ENCODE measurements at regions not wholly inside any gene's neighbourhood (a gene's known extent, or its start where the extent isn't known, plus 50 kb on each side); places are given as distances from the start of the nearest gene placed in this dataset.

DNA sequence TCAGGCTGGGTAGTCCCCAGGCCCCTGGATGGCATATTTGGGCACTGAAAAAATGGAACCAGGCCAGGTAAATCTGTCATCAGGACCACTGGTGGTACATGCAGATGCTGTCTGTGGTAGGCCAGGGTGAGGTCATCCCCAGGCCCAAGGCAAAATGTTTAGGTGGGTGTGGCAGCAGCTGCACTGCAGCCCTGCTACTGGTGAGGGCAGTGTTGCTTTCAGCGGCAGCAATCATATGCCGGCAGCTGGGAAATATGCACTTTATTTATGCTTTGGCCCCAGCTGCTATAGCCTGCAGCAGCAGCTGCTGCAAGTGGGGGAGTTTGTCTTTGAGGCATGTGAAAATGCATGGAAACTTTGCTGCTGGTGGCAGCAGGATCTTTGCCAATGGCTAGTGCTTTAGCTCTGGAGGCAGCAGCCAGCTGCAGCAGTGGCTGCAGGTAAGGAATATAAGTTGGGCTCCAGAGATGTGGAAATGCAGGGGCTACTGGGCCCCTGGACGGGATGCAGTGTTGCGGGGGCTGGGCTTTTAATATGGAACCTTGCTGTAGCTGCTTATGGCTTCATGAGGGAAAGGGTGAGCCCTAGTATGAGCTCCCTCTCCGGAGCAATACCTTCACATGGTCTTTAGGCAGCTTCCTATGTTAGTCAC, 365.7 kb upstream of the CADM1 start:
- peak; percentile 48 for DNase-seq

DNA sequence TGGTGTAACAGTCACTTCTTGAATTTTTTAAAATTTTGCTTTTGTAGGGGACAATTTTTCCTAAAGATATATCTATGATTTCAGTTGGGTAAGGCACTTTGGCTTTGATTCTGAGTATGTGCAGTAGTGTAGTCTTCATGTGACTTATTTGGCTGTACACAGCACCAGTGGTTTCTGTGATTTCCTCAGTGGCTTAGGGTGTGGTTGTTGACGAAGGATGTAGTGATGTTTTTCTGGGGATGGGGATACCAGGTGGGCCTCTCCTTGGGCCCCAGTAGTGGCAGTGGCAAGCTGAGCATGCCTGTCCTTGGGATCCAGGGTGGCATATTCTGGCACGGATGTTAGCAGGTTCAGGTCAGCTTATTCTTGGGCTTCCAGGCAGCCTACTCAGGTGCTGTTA, 364.9 kb upstream of the CADM1 start:
- DNase-seq = no peak

DNA sequence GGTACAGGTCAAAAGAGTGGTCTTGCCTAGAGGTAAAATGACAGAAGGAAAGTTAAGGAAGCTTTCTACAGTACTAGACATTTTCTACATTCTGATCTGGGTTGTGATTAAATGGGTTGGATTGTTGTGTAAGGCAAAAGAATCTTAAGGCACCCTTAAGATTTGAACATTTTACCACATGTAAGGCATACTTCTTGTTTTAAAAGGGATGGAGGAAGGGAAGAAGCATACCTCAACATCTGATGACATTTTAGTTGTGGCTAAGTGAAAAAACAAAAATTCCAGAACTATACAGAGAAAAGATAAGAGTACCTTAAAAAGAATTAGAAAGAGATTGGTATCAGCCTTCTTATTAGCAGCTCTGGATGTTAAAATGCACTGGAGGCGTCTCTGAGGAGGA, 356.0 kb upstream of the CADM1 start:
- no peak for DNase-seq

DNA sequence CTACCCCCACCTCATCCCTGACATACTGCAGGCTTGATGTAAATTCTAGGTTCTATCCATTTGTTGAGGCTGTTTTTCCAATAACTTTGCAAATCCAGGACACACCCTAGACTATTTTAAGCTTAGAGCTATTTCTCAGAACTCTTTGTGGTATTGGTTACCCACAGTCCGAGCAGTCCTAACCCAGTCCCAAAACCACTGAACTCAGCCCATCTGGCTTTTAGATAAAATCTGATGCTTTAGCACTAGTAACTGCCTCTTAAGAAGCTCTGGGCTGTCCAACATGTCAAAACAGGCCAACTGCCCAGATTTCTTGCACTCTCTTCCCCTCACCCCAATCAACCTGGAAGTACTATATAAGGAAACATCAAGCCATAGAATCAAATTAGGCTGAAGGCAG, 344.4 kb upstream of the CADM1 start:
- no peak for DNase-seq

DNA sequence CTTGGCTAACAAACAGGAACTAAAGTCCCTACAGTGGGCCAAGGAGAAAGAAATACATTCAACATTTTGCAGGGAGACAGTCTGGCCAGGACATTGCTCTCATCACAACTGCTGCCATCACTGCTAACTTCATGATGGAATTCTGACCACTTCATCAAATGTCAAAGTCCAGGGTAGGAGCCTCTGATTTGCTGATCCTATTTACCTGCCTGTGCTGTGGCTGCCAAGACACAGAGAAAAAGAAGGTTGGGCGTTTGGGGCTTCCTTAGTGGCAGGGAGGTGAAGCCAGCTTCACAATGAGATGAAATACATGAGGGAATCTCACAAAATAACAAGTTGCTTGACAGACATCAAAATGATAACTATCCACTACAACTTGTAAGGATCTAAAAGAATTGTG, 343.9 kb upstream of the CADM1 start:
- DNase-seq = no peak

DNA sequence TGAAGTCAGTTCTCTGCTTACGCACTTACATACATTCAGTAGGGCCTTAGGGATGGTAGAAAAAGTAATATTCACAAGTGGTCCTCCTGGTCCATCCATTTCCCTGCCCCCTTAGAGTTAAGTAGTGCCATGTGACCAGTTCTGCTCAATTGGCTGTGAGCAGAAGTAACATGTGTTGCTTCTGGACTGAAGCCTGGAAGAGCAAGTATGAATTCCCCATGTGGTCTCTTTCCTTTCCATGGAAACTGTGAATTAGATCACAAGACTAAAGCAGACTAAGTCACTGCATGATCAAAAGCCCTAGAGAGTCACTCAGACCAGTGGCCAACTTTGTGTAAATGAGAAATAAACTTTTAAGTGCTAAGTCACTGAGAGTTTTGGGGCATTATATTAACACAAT, 341.7 kb upstream of the CADM1 start:
- no peak for DNase-seq

DNA sequence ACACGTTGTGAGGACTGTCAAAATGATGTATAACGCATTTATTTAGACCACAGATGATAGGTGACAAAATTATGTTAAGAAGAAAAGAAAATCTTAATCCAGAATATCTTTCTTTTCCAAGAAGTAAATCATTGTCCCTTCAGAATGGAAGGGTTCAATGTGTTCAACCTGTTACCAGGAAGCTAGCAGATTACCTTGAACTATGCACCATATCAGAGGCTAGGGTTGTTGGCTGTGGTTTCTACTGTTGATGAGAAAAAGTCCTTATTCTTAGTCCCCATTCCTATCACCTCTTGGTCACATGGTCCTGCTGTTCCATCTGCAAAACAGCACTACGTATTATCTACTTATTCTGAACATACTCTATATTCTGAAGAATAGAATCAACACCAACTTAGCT, 339.5 kb upstream of the CADM1 start:
- no peak for DNase-seq

DNA sequence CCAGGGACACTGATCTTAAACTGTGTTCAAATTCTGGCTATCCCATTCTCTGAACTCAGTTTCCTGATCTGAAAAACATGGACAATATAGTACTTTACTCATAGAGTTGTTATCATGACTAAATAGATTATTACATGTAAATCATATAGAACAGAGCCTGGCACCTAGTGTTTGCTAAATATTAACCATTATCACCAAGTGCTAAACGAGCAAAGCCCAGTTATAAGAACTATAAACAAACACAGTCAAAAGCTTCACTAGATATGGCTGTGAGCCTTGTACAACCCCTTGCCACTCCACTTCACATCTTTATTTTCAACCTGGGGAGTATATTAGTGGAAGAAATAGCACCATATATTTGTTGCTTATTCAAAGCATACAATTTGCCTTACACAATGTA, 338.9 kb upstream of the CADM1 start:
- DNase-seq = no peak

DNA sequence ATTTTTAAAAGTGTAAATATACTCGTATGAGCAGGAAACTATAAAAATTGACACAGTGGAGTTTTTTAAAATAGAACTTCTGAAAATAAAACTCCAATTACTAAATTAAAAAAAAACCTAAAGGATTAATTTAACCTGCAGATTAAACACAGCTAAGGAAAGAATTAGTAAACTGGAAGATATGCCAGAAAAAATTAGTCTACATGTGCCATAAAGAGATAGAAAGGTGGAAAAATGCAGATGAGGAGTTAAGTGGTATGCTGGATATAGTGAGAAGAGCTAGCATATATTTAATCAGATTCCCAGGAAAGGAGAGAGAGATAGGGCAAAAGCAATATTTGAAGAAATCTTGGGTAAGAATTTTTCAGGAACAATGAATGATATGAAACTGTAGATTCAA, 315.8 kb upstream of the CADM1 start:
- no peak for DNase-seq

DNA sequence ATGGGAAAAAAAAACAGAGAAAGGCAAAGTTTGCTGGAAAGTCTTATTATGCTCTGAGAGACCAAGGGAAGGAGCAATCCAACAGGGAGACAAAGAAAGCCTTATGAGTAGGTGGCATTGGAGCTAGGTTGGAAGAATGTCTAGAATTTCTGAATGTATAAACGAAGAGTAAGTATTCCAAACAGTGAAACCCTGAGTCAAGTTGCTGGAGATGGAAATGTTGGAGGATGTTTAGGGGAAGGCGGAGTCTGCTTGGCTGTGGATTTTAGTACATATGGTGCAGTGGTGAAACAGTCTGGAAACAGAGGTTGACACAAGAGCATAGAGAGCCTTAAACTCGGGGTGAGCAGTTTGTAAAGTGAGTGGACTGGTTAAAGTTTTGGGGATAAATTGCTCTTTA, 314.8 kb upstream of the CADM1 start:
- no peak for DNase-seq

DNA sequence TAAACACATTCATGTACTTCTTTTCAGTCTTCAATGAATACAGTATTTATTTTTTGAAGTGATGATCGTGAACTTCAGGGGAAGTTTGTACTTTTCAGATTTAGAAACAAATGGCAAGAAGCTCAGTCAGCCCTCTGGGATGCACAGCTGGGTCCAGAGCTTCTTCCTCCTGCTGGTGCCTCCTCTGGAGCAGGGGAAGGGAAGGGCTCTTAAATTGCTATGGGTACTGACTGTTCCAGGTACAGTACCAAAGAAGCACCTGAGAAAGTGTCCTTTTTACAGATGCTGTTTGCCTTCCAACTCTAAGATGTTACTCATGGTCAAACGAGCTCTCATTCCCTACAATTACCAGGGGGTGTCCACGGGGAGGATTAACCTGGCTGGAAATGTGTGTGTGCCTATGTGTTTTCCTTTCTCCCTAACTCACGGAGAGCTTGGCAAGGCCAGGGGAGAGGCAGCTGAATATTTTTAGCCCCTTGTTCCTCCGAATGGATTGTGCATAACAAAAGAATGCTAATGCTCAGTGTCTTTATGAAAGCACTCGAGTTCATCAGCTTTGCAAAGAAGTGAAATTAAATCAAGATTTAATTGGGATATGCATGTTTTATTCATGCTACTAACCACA, 313.7 kb upstream of the CADM1 start:
- DNase-seq = no peak

DNA sequence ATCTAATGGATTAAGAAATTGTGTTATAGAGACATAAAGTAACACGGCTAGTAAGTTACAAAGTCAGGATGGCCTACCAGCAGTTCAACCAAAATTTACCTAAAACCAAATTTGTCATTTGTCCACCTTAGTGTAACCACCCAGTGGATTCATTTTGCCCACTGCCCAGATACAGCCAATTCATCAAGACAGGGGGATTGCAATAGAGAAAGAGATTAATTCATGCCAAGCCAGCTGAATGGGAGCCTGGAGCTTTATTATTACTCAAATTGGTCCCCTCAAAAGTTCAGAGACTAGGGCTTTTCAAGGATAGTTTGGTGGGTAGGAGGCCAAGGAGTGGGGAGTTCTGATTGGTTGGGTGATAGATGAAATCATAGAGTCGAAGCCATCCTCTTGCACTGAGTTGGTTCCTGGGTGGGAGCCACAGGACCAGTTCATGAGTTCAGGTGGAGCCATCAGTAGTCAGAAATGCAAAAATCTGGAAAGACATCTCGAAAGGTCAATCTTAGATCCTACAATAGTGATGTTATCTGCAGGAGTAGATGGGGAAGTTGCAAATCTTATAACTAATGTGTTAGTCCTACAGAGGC, 304.2 kb upstream of the CADM1 start:
- DNase-seq = no peak

DNA sequence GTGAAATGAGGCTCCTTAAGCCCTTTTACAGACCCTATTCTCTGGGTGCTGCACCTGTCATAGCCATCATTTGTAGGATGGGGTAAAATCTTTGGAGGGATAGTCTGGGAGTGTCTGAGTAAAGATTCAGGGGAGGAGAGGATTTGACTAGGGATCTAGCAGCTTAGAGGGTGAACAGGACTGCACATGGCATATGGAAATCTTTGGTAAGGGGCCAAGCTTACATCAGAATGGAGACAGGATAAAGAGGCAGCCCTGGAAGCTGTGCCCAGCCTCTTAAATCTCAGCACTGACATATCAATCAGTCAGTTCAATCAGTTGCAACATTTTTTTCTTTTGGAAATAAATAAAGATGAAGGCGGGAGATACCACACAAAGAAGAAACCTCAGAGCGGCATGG, 301.8 kb upstream of the CADM1 start:
- no peak for DNase-seq

DNA sequence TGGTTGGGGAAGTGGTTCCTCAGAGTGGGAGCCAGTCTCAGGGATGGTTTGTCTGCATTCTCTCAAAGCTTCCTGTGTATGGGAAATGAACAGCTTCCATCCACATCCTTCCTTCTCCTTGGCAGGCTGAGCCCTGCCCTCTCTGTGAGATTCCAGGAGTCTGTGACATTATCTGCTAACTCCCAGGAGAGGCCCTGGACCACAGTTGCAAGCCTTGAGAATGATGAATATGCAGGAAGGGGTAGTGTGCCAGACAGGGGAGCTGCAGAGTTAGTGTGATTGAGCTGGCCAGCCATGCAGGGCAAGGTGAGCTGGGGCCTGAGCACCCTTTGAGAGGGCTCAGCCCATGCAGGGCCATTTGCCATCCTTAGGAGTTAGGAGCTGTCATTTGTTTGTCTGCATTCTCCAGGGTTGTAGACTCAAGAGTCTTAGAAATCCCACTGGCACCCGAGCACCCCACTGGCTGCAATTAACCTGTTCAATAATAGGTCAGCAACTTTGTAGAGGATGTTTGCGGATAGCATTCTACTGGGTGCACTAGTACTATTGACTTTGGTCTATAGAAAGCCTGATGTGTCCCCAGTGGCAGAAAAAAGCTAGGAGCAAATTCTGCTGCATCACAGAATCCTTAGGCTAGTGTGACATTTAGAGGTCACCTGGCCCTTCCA, 299.0 kb upstream of the CADM1 start:
- DNase-seq = no peak

DNA sequence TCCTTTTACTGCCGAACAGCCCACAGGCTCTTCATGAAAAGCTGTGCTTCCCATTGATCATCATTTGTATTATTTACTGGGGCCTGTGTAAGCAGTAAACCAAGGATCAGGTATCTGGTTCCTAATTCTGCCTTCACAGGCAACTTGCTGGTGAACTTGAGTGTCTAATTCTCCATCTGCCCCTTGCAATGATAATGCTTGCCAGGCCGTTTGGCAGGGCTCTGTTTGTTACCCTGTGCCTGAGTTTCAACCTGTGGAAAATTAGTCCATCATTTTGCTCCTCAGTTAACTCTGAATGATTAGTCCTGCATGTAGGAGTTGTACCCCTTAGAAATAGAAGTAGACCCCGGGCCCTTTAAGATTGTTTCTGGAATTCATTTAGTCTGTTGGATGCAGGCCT, 298.4 kb upstream of the CADM1 start:
- DNase-seq = no peak

DNA sequence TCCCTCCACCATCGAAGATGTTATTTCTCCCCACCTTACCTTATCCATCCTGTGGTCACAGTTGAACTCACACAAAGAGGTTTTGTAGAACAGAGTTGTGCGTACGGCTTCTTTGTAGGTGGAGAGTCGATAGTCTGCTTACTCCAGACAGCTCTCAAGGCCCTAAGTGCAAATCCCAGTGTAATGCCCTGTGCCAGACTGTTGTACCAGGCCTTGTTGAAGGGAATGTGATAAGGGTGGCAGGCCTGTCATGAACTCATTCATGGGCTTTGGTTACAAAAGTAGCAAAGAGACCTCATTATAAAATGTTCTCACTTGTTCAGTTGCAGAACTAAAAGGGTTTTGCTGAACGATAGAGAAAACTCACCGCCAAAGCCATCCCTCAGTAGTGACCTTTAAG, 288.7 kb upstream of the CADM1 start:
- DNase-seq = no peak

DNA sequence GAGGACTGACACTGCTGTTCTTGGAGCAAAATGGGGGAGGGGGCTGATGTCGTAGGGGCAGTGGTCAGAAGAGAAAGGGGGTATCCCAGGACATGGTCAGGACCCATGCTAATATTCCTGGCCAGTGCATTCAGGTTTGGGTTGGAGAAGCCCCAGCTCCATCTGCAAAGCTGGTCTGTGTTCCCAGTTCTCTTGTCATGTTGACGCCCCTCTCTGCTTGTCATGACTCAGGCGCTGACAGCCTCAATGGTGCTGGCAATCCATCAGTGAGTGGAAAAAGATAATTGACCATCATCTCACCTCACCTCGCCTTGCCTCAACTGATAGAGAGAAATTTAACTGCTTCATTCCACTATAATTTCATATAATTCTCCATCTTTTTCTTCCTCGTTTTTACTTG, 283.1 kb upstream of the CADM1 start:
- DNase-seq = no peak

DNA sequence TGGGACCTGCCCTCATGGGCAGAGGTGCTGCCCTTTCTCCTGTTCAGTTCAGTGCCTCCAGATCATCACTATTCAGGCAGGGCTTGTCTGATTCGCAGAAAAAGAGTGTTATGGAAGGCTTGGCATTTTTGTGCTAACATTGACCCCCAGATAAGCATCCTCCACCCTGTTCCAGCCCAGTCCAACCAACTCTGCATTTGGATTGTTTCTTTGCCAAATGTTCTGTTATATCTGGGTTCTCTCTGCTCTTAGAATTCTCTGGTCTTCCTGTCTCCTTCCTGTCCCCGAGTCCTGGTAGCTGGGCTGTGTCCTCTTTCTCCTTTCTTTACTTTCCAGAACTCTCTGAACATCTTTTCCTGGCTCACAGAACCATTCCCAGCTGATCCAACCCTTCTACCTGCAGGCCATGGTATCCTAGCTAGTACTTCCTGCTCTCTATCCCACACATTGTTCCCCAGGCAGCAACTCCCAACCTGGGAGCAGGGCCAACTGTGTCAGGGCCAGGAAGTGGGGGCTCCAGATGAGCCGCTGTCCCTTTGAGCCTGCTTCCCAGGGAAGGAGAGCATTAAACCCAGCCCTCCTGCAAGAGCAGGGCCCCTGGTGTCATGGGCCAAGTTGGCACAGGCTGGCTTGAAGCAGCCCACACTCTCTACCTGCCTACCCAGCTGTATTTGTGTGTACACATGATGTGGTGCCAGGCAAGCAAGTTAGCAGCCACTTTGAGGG, 280.7 kb upstream of the CADM1 start:
- DNase-seq = peak; percentile 89

DNA sequence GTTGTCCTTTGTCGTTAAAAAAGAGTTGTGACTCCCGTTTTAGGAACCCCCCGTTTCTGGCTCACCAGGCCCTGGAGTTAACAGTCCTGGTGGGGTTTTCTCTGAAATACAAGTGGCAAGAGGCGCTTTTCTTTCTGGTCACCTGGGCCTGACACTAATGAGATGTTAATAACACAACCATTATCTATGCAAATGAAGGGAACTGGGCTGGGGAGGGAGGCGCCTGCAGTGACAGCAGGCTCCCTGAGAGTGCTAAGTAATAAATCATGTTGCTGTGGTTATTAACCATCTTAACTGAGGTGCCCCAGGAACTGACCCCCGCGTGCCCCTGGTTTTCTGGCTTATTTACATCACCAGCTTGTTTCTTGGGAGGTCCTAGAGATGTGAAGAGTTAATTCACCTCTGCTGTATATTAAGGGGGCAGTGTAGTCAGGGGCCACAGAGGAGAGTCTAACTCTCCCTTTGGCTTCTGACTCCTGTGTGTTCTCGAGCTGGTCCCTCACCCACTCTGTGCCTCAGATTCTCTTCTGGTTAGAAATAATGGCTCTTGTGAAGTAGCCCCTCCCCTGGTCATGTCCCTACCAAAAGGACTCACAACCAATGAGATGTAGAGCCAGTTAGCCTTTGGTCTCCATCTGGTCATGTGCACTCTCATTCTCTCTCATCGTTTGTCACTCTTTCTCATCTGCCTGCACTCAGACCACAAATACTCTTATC, 276.6 kb upstream of the CADM1 start:
- no peak for DNase-seq

DNA sequence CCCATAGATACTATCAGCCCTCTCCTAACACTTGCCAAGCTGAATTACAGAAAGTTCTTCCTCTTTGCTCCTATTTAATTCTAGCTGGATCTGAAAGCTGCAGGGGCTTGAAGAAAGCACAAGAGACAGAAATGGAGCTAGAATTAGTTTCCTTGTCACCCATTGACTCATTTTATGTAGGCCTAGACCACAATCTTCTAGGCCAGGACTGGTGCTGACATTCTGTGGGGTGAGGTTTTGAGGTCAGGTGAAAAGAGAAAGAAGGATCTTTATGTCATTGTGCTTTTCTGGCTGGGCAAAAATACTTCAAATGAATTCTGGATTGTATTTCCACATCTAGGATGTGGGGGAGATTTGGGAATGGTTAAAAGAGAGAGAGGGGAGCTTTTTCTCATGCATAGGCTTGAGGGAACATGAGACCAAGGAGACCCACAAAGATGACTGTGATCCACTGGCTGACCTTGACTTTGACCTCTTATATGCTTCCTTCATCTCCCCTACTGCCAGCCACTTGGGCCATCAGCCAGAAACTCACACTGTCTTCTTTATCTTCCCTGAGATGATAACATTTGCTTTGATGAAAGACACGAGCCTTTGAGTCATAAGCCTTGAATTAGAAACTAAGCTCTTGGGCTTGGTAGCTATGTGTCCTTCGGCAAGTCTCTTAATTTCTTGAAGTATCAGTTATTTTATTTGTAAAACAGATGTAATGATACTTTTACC, 274.9 kb upstream of the CADM1 start:
- no peak for DNase-seq

DNA sequence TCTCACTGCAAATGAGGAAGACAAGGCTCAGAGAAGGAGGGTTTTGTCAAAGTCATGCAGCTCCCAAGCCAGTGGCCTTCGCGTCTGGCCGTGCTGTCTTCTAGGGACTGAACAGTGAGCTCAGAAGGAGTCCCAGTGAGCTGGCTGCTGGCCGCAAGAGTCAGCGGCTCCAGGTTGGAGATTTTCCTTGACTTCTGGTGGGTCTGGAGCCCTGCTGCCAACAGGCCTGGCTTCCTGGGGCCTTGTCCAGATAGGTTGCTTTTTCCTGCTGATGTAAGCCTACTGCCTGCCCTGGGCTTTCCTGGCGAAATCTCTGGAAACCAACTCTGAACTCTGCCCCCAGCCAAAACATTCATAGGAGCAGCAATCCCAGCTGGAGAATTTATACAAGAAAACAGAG, 272.7 kb upstream of the CADM1 start:
- DNase-seq = no peak

DNA sequence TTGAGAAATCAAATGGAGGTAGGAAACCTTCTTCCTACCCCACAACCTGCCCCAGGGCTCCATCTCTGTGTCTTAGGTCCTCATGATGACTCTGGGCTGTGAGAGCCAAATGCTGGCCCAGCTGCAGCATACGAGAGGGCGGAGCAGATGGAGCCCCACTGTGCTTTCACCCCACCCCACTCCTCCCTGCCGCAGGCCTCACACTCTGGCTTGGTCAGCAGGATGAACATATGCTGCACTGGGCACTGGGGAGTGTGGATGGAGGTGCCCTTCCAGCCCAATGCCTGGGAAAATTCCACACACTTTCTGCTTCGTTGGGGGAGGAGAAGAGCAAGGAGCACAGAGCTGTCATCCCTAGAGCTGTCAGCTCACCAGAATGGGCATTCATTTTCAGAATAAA, 271.6 kb upstream of the CADM1 start:
- no peak for DNase-seq

Measured in NCI-H1092 (cell line).